Endodermal cell (in vitro differentiated cells): ENCODE measurements at regions not wholly inside any gene's neighbourhood (a gene's known extent, or its start where the extent isn't known, plus 50 kb on each side); places are given as distances from the start of the nearest gene placed in this dataset.

ENCODE experiments used
- DNase-seq: peaks from one replicate; pipeline ENCODE4 v3.0.0-alpha.2; 2017
- H3K27ac ChIP-seq: 2 replicates; pipeline ENCODE4 v1.5.1; 2013; ENCODE audit warnings: mild to moderate bottlenecking, low read depth, low read length, moderate library complexity
- H3K27me3 ChIP-seq: 2 replicates; pipeline ENCODE4 v1.6.1; 2013; ENCODE audit warnings: mild to moderate bottlenecking, low read length, moderate library complexity; ENCODE audit not compliant: insufficient read depth, control insufficient read depth, poor library complexity, severe bottlenecking
- H3K36me3 ChIP-seq: 2 replicates; pipeline ENCODE4 v1.7.0; 2013; ENCODE audit warnings: mild to moderate bottlenecking, low read length, moderate library complexity; ENCODE audit not compliant: control insufficient read depth, insufficient read depth
- H3K4me1 ChIP-seq: one replicate; pipeline ENCODE4 v1.7.0; 2013; ENCODE audit warnings: low read length; ENCODE audit not compliant: control insufficient read depth, insufficient read depth
- H3K4me3 ChIP-seq: 2 replicates; pipeline ENCODE4 v1.5.1; 2013; ENCODE audit warnings: mild to moderate bottlenecking, low read length, moderate library complexity
- H3K9ac ChIP-seq: 2 replicates; pipeline ENCODE4 v1.6.1; 2013; ENCODE audit warnings: mild to moderate bottlenecking, low read length, moderate library complexity; ENCODE audit not compliant: poor library complexity, severe bottlenecking; ENCODE audit errors: extremely low read depth
- H3K9me3 ChIP-seq: 2 replicates; pipeline ENCODE4 v1.6.1; 2013; ENCODE audit warnings: mild to moderate bottlenecking, low read length, moderate library complexity; ENCODE audit not compliant: control insufficient read depth
- H3K27ac Mint-ChIP-seq: 2 replicates; pipeline ENCODE4 v1.8.0; 2020; ENCODE audit warnings: mixed read lengths
- H3K27me3 Mint-ChIP-seq: 2 replicates; pipeline ENCODE4 v1.8.0; 2021; ENCODE audit warnings: mild to moderate bottlenecking, mixed read lengths; ENCODE audit not compliant: insufficient read depth
- H3K36me3 Mint-ChIP-seq: 2 replicates; pipeline ENCODE4 v1.8.0; 2020; ENCODE audit warnings: low read depth, mixed read lengths
- H3K4me1 Mint-ChIP-seq: 2 replicates; pipeline ENCODE4 v1.8.0; 2020; ENCODE audit warnings: mixed read lengths
- H3K4me3 Mint-ChIP-seq: 2 replicates; pipeline ENCODE4 v1.8.0; 2020; ENCODE audit warnings: mild to moderate bottlenecking, moderate library complexity, mixed read lengths
- H3K9me3 Mint-ChIP-seq: 2 replicates; pipeline ENCODE4 v1.8.0; 2020; ENCODE audit warnings: mild to moderate bottlenecking, mixed read lengths
- CTCF ChIP-seq: fragments of 200-600 bp; sonication (generic); conservative IDR thresholded peaks from 2 replicates; pipeline ENCODE4 v1.5.0; 2021; ENCODE audit warnings: antibody characterized with exemption, mild to moderate bottlenecking
- WGBS, 2 experiments: methylation state at CpG; one replicate each; pipeline versions ENCODE4 v1.1.5 to v1.1.7; 2013; ENCODE audit warnings: missing lambda C conversion rate in 2 of 2, mixed read lengths in 1 of 2; ENCODE audit not compliant: insufficient coverage in 1 of 2, insufficient read length in 1 of 2; 5-methylcytosine and 5-hydroxymethylcytosine counted together

GRCh38 chr11:119551420-119552105 is 128.6 kb upstream of the THY1 start:
- Mint-ChIP-seq H3K4me1 (no peaks in the 10 kb centered on the region), H3K9me3 (peaks cover 12% of the 10 kb centered on the region)

GRCh38 chr11:119550053-119550752 is 127.2 kb upstream of the THY1 start:
- Histone ChIP-seq H3K9me3 (no peaks in the 10 kb centered on the region), H3K36me3 (no peaks in the 10 kb centered on the region), H3K4me1 (no peaks in the 10 kb centered on the region), H3K27me3 (no peaks in the 10 kb centered on the region), H3K4me3 (no peak overlapping the region), H3K9ac (no peak overlapping the region), H3K27ac (no peak overlapping the region)
- Mint-ChIP-seq H3K4me1 (no peaks in the 10 kb centered on the region), H3K4me3 (no peak overlapping the region), H3K9me3 (peaks cover 4% of the 10 kb centered on the region), H3K27ac (no peak overlapping the region), H3K36me3 (no peaks in the 10 kb centered on the region), H3K27me3 (no peaks in the 10 kb centered on the region)
- DNase-seq: no peak
- TF ChIP-seq CTCF: no peak
- WGBS, 2 experiments: 44 to 50% methylated on average over 1 to 2 of the region's 2 CpGs

More at GRCh38 chr11:119551420-119552105, 128.6 kb upstream of the THY1 start:
- no peak for TF ChIP-seq CTCF
- 88% methylated on average over 5 of the region's 5 CpGs; no CpG with 5 or more reads in 1 of the 2 experiments for WGBS, 2 experiments
- no peak overlapping the region for H3K9ac ChIP-seq
- no peaks in the 10 kb centered on the region for H3K9me3 ChIP-seq
- Mint-ChIP-seq H3K36me3 (no peaks in the 10 kb centered on the region), H3K27ac (no peak overlapping the region), H3K27me3 (peaks cover 1% of the 10 kb centered on the region), H3K4me3 (no peak overlapping the region)
- no peak overlapping the region for H3K27ac ChIP-seq
- H3K27me3 ChIP-seq: no peaks in the 10 kb centered on the region
- DNase-seq: peak; percentile 17
- no peaks in the 10 kb centered on the region for H3K4me1 ChIP-seq
- H3K36me3 ChIP-seq: no peaks in the 10 kb centered on the region
- no peak overlapping the region for H3K4me3 ChIP-seq

- Histone ChIP-seq H3K9ac (no peak overlapping the region), H3K4me3 (no peak overlapping the region), H3K27ac (no peak overlapping the region), H3K9me3 (no peaks in the 10 kb centered on the region), H3K4me1 (no peaks in the 10 kb centered on the region), H3K36me3 (no peaks in the 10 kb centered on the region), H3K27me3 (no peaks in the 10 kb centered on the region)
- Mint-ChIP-seq H3K4me3 (no peak overlapping the region), H3K4me1 (no peaks in the 10 kb centered on the region), H3K27me3 (peaks cover 3% of the 10 kb centered on the region), H3K36me3 (no peaks in the 10 kb centered on the region), H3K27ac (no peak overlapping the region), H3K9me3 (peaks cover 4% of the 10 kb centered on the region)
- DNase-seq: no peak
- TF ChIP-seq CTCF: no peak
- 83 to 93% methylated on average over 1 to 5 of the region's 5 CpGs for WGBS, 2 experiments
These were observed 124.5 kb upstream of the THY1 start for GRCh38 chr11:119547511-119547910.
